Caki2 (cell line): ENCODE measurements at regions not wholly inside any gene's neighbourhood (a gene's known extent, or its start where the extent isn't known, plus 50 kb on each side); places are given as distances from the start of the nearest gene placed in this dataset.

Experiments
- DNase-seq: peaks from one replicate; pipeline ENCODE4 v3.0.0-alpha.2; 2015; ENCODE audit warnings: low read depth
- in situ Hi-C: cut with HindIII; loops from 2 replicates; pipeline ENCODE4 v1.10.0; 2016; ENCODE audit warnings: low sequenced_read_pairs, low pct_unique_long_range_greater_than_20kb, mixed read lengths

DNA sequence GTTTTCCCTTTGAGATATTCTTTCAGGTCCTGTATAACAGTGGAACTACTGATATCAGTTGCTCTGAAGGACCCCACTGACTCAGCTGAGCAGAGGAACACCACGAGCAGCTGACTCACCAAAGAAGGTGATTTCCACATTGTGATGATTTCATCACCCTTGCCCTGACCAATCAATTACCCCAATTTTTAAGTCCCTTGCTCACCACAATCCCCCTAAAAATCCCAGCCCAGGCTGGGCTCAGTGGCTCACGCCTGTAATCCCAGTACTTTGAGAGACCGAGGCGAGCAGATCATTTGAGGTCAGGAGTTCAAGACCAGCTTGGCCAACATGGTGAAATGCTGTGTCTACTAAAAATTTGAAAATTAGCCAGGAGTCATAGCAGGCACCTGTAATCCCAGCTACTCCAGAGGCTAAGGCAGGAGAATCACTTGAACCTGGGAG is 125.3 kb upstream of the ABCA1 start:
- in situ Hi-C loops: no loop called here
- peak; percentile 64 for DNase-seq

DNA sequence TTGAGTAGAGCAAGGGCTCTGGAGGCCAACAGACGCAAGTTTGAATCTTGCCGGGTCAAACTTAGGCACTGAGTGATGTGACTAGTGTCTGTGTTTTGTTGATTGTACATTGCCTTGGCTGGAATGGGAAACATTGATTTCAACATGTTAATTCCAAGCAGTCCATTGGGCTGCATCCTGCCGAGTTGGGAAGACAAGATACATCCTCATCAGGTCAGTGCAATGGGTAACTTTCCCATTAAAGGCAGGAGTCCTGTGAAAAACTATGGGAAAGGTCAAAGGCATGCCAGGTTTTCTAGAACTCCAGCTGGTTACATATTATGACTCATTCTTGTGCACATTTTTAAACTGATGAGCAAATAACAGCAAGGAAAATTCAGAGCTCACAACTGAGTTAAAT is 126.5 kb upstream of the ABCA1 start:
- in situ Hi-C loops: no loop called here
- peak; percentile 43 for DNase-seq

DNA sequence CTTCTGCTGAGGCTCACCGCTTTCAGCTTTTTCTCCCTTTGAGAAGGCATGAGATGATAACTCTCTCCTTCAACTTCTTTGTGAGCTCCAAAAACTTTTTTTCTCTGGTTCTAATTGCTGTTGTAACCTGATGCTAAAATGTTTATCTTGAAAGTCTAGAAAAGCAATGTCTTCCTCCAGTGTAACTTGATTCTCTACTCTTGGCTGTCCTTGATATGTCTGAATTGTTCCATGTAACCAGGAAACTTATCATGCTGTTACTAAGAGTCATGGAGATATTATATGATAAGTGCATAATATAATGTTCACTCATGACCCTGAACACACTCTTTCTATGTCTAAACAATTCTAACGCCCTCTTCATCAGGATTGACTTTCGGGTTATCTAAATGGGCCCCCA is 128.0 kb upstream of the ABCA1 start:
- no peak for DNase-seq
- in situ Hi-C loops: no loop called here

DNA sequence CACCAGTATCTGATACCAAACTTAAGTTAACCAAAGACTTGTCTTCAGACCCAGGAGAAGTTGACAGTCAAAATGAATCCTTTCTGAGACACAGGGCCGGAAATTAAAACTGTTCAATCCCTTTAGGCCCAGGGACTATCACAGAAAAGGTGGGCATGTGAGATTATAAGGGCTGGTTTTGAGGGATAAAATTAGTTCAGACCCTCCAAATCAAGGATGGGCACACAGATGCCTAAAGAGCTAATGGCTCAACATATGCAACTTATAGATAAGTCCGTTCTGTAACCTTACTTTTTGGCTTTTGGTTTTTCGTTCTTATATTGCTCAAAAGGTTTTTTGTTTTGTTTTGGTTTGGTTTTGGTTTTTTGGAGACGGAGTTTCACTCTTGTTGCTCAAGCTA is 129.6 kb upstream of the ABCA1 start:
- no peak for DNase-seq
- in situ Hi-C loops: no loop called here

DNA sequence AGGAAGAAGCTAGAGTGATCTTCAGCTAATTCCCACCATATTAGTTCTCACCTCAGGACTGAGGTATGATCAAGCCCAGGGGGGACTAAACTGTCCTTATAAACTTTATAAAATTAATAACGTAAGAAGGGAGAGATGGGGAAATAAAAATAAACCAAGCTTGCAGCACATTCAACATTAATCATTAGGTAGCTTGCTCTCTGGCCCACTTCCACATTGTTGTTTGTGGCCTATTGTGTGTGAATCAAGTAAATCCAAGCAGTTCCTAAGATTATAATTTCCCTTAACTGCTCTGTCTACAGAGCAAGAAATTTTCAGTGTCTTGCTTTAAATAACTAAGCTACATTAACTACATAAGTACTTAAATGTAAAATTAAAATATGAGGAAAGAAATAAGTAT is 131.3 kb upstream of the ABCA1 start:
- DNase-seq: no peak
- in situ Hi-C loops: no loop called here

DNA sequence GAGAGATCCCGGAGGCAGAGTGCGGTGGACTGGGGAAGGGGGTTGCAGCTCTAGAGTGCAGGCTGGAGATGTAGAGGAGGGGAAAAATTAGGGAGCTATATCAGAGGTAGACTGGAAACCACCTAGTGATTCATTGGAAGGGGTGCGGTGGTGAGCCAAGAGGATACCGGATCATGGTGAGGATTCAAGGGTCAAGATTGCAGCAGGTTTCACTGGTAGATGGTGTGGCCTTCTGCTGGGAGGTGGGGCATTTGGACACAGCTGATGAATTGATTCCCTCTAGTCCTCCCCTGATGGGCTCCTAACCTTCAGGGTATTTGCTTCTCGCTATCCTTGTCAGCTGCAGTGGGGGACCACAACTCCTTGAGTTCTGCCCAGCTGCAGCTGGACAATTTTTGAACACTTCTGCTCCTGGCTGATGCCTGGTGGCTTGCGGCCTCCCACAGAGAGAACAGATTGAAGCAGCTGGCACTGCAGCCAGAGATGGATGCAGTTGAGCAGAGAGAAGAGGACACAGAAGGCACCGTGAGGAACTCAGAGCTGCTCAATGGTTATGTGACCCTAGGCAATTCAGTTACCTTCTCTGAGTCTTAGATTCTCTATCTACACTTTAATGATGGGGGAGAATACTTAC is 134.4 kb upstream of the ABCA1 start:
- no peak for DNase-seq
- in situ Hi-C loops: no loop called here

DNA sequence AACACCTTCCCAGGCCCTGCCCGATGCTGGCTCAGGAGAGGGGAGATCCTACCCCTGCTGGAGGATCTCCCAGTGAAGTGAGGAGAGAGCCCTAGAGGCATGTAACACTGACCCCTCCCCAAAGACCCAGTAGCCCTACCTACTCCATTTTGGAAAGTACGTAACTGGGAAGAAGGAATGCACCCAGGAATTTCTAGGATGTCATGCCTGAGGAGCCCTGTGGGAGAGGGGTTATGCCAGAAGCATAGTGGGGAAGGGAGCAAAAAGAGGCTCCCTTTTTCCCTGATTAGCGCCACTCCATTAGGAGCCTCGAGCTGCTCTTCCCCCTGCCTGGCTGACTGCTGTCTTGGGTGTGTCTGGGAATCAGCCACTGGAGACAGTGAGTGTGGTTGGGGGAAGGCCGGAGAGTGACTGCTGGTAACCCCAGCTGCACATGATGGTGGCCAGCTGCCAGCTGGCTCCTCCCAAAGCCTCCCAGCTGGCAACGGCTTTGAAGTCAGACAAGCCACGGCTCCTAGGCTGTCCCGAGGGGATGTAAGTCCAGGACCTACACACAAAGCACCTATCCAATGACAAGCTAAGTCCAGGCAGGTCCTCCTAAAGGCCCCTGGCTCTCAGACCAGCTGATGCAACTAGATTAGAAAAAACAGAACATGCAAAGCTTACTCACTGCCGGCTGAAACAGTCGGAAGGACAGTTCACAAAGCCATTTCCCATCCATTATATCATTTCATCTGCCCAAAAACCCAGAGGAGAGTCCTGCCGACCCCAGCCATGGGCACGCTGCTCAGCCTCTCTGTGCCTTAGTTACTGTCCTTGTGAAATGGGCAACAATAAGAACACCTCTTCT is 136.5 kb upstream of the ABCA1 start:
- in situ Hi-C loops: no loop called here
- peak; percentile 98 for DNase-seq

DNA sequence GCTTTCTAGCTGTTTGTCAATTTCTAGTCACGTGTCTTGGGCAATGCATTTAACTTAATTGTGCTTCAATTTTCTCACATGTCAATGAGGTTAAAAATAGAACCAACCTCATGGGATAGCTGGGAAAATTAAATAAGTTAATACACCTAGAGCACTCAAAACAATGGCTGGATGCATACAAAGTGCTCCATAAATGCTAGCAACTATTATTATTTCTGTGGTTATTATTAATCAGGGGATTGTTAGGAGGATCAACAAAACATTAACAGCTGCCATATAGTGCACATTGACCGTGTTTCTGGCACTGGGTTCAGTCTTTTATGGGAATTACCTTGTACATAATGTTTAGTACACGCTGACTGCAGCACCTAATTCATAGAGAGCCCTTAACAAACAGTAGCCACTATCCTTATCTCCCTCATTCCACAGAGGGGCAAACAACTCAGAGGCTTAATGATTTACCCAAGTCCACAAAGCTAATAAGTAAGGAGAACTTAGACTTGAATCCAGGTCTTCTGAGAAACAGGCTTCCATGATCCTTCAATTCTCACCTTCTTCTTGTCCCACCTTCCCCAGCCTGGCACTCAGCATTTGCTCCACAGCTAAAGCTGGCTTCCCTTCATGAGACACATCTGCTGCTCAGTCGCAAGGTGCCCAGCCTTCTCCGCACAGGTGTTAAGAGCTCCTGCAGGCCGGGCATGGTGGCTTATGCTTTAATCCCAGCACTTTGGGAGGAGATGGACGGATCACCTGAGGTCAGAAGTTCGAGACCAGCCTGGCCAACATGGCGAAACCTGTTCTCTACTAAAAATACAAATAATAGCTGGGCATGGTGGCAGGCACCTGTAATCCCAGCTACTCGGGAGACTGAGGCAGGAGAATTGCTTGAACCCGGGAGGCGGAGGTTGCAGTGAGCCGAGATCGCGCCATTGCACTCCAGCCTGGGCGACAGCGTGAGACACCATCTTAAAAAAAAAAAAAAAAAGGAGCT is 137.4 kb upstream of the ABCA1 start:
- in situ Hi-C loops: no loop called here

DNA sequence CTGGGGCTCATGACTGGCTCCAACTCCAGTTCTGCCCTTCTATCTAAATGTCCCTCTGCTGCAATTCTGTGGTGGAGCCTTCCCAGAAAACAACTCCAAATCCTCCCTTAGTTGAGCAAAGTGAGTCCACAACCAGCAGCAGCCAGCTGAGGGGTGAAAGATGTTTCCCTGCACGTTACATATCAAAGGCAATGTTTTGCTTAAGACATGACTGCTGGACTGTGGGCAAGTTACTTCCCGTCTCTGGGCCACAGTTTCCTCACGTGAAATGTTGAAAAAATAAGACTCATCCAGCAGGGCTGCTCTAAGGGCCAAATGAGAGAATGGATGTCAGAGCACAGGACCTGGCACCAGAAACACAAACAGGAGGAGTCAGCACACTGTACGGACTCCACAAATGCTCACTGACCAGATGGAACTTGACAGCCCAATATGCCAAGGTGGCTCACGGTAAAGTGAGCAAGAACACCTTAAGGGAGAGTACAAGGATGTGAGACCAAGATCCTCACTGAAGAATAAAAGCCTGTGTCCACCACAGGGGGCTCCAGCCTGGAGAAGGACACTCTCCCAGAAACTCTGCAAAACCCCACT is 138.4 kb upstream of the ABCA1 start:
- no peak for DNase-seq
- in situ Hi-C loops: no loop called here

More for the DNA sequence above, 137.4 kb upstream of the ABCA1 start:
- DNase-seq: peak; percentile 50

DNA sequence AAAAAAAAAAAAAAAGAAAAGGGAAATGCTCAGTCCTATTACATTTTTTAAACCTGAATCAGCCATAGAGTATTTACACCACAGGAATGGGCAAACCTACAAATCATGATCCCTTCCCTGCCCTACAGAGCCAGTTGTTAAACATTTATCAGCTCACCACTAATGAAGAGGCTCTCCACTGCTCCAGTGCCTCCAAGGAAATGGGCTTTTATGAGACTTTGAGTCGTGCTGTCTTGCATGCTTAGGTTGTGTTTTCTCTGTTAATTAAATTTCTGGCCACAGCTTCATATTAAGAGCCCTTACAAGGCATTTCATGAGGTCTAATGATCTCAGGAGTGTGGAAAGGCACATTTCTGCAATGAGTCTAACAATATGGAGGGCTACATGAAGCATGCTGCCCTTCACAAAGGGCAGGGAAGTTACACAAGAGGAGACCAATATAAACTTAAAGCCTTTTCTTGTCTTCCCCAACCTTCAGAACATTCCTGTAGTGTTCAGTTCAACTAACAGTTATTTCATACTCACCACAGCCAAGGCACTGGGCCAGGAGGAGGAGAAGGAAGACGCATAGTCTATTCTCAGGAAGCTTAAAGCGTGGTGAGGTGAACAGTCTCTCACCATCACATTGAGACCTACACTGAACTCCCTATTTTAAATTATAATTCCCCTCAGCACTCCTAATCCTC is 140.1 kb upstream of the ABCA1 start:
- DNase-seq: peak; percentile 94
- in situ Hi-C loops: no loop called here

DNA sequence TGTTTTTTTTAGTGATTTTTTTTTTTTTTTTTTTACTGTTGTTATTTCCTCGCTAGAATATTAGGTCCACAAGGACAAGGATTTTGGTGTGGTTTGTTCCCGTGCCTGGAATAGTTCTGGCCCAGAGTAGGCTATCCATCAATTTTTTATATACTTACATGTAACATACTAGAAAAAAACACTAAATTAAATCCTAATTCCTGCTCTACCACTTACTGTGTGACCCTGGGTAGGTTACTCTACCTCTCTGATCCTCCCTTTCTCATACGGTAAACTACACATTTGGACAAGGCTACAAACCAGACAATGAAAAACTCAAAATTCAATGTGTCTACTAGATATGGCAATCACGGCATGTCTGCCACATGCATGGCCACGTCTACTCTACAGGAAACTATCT is 141.3 kb upstream of the ABCA1 start:
- in situ Hi-C loops: no loop called here
- no peak for DNase-seq

DNA sequence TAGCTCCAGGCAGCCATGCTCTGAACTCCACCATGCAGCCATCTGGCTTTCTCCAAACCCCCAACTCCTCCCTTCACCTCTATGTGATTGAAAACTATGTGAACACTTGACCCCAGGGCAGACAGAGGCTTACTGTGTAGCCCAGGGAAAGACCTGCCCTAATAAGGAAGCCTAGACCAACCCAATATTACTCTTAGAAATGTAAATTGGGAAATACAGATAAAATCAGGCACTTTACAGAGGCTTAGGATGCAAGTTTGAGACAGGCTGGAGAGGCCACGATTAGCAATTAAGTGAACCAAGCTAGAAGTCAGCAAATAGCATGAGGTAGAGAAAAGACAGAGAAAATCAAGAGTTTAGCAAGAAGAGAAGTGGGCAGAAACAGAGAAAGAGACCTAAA is 141.7 kb upstream of the ABCA1 start:
- in situ Hi-C loops: no loop called here
- no peak for DNase-seq

DNA sequence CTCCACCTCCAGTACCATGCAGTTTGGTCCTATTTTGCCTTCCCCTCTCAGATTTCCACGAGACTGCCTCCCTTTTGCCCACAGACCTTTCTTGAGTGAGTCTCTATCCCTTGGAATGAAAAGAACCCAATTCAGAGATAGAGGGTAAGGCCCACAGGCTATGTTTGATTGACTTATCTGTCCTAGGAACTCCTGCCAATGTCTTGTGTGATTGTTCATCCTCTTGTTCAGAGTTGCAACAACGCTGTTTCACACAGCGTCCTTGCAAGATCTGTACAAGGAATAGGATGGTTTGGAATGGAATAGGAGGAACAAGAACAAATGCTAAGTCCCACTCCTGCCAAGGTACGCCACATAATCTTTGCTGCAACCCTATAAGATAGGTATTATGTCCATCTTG is 142.2 kb upstream of the ABCA1 start:
- in situ Hi-C loops: no loop called here
- no peak for DNase-seq

DNA sequence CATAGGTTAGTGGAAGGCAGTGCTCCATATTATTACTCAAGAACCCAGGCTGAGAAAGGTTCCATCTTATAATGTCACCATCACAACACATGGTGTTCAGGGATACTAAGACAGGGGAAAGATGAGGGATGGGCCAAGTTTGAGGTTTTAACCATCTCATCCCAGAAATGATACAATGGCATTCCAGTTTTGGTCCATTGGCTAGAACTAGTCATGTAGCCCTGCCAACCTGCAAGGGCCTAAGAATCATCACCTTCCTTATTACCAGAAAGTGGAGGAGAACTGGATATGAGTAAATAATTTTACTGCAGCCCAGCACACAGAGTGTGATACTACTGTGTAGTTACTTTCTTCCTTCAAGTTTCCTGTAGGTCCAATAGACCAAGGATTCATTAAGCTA is 144.5 kb upstream of the ABCA1 start:
- in situ Hi-C loops: no loop called here
- DNase-seq: no peak

DNA sequence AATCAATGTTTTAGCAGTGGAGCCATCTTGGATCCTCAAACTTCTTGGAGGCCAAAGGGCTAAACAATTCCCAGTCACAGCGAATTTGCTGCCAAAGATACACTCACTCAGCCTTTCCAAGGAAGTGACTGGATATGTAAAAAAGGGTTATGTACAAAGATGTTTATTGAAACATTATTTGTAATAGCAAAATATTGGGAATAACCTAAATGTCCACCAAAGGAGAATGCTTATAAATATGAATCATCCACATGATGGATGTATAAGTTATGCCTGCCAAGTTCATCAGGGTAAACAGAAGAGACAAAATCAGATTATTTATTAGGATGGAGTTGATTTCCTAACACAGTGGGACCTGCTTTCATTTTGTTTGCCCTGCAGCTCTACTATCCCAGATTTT is 145.2 kb upstream of the ABCA1 start:
- DNase-seq: no peak
- in situ Hi-C loops: no loop called here

DNA sequence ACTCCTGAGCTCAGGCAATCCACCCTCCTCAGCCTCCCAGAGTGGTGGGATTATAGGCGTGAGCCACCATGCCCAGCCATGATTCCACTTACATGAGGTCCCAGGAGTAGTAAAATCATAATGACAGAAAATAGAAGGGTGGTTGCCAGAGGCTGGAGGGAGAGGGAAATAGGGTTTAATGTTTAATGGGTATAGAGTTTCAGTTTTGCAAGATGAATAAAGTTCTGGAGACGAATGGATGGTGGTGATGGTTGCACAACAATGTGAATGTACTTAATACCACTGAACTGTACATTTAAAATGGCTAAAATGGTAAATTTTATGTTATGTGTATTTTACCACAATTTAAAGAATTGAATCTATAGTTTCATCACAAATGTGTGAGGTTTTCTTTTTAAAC is 146.5 kb upstream of the ABCA1 start:
- DNase-seq: no peak
- in situ Hi-C loops: no loop called here

DNA sequence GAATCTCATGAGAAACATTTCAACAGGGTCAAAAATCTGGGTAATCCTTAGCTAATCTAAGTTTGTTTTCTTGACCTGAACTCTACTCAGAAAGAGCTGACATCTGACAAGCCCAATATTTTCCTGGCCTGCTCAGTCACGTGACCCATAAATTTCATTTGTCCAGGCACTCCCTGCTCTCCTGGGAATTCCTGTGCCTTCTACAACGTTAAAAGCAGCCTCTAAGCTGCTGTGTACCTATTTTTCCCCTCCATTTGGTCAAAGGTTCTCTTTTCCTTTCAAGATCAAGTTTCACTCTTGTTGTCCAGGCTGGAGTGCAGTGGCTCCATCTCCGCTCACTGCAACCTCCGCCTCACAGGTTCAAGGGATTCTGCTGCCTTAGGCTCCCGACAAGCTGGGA is 148.8 kb upstream of the ABCA1 start:
- no peak for DNase-seq
- in situ Hi-C loops: no loop called here

DNA sequence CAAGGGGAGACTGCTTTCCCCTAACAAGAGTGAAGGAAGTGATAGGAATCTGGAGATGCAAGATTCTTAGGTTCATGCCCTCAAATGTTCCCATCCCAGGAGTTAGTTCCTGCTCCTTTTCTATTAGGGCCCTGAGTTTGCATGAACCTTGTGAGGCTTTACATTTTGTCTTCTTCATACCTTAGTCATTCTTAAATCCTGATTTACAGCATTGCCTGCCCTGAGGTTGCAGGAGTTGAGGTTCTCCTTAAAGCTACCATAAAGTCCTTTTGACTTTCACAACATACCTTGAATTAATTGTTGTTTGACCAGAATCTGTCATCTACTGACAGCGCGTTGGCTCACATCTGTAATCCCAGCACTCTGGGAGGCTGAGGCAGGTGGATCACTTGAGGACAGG is 151.5 kb upstream of the ABCA1 start:
- in situ Hi-C loops: no loop called here

More for the DNA sequence above, 151.5 kb upstream of the ABCA1 start:
- no peak for DNase-seq
